Loucy (cell line): ENCODE measurements at regions not wholly inside any gene's neighbourhood (a gene's known extent, or its start where the extent isn't known, plus 50 kb on each side); places are given as distances from the start of the nearest gene placed in this dataset.

Source experiments
- H2AFZ ChIP-seq: fragments of 200-600 bp; sonication (generic); 2 replicates; pipeline ENCODE4 v1.6.0; 2016; ENCODE audit warnings: antibody characterized with exemption, mild to moderate bottlenecking, low read length, moderate library complexity
- H3F3A ChIP-seq: fragments of 200-600 bp; 2 replicates; pipeline ENCODE4 v1.6.0; 2016; ENCODE audit warnings: antibody characterized with exemption, low read depth, mild to moderate bottlenecking
- H3K27me3 ChIP-seq: fragments of 200-600 bp; sonication (generic); 2 replicates; pipeline ENCODE4 v1.6.1; 2014; ENCODE audit warnings: low read length, mild to moderate bottlenecking; ENCODE audit not compliant: insufficient read depth, poor library complexity, severe bottlenecking
- H3K36me3 ChIP-seq: fragments of 200-600 bp; sonication (generic); 2 replicates; pipeline ENCODE4 v1.6.1; 2016; ENCODE audit warnings: low read length; ENCODE audit not compliant: insufficient read depth
- H3K4me1 ChIP-seq: fragments of 200-600 bp; sonication (generic); 2 replicates; pipeline ENCODE4 v1.5.1; 2014; ENCODE audit warnings: low read length, mild to moderate bottlenecking; ENCODE audit not compliant: insufficient read depth, poor library complexity, severe bottlenecking
- H3K4me2 ChIP-seq: fragments of 200-600 bp; sonication (generic); 2 replicates; pipeline ENCODE4 v1.6.0; 2014; ENCODE audit warnings: antibody characterized with exemption, low read length, low read depth, mild to moderate bottlenecking; ENCODE audit not compliant: poor library complexity, severe bottlenecking
- H3K4me3 ChIP-seq: fragments of 200-600 bp; sonication (generic); 2 replicates; pipeline ENCODE4 v1.5.1; 2014; ENCODE audit warnings: low read length, mild to moderate bottlenecking, mixed read lengths; ENCODE audit not compliant: poor library complexity, severe bottlenecking
- H3K79me2 ChIP-seq: fragments of 200-600 bp; sonication (generic); 2 replicates; pipeline ENCODE4 v1.6.1; 2014; ENCODE audit warnings: low read length; ENCODE audit not compliant: insufficient read depth
- H3K9ac ChIP-seq: fragments of 200-600 bp; sonication (generic); 2 replicates; pipeline ENCODE4 v1.6.0; 2014; ENCODE audit warnings: mild to moderate bottlenecking, low read depth, low read length, moderate library complexity; ENCODE audit not compliant: poor library complexity, severe bottlenecking
- H3K9me2 ChIP-seq: fragments of 200-600 bp; sonication (generic); replicated peaks from 2 replicates; pipeline ENCODE4 v1.6.1; 2016; ENCODE audit warnings: low read depth, low read length, mixed read lengths
- H3K9me3 ChIP-seq: fragments of 200-600 bp; sonication (generic); 2 replicates; pipeline ENCODE4 v1.6.1; 2014; ENCODE audit warnings: mild to moderate bottlenecking, antibody characterized with exemption, low read length, low read depth; ENCODE audit not compliant: insufficient read depth
- H4K20me1 ChIP-seq: fragments of 200-600 bp; sonication (generic); 2 replicates; pipeline ENCODE4 v1.6.0; 2014; ENCODE audit warnings: antibody characterized with exemption, low read length, mild to moderate bottlenecking; ENCODE audit not compliant: insufficient read depth, poor library complexity, severe bottlenecking
- EZH2phosphoT487 ChIP-seq: fragments of 200-600 bp; IDR thresholded peaks from 2 replicates; pipeline ENCODE4 v1.6.1; 2018; ENCODE audit warnings: antibody characterized with exemption, mild to moderate bottlenecking, moderate library complexity, borderline replicate concordance
- TF ChIP-seq, protein P1 (sequence below): fragments of 200-600 bp; sonication (generic); conservative IDR thresholded peaks from 2 replicates; pipeline ENCODE4 v1.5.1; 2014; ENCODE audit warnings: mild to moderate bottlenecking, antibody characterized with exemption, low read length

- Histone ChIP-seq H3K4me3 (no peak overlapping the region), H3K27me3 (no peaks in the 10 kb centered on the region), H3K4me2 (no peak overlapping the region), H3K79me2 (no peaks in the 10 kb centered on the region), H3K9me2 (no peaks in the 10 kb centered on the region), H3F3A (no peaks in the 10 kb centered on the region), H3K9ac (no peak overlapping the region), H3K9me3 (no peaks in the 10 kb centered on the region), H2AFZ (no peak overlapping the region), H4K20me1 (no peaks in the 10 kb centered on the region), H3K4me1 (no peaks in the 10 kb centered on the region), H3K36me3 (no peaks in the 10 kb centered on the region)
- TF ChIP-seq, protein P1, sequence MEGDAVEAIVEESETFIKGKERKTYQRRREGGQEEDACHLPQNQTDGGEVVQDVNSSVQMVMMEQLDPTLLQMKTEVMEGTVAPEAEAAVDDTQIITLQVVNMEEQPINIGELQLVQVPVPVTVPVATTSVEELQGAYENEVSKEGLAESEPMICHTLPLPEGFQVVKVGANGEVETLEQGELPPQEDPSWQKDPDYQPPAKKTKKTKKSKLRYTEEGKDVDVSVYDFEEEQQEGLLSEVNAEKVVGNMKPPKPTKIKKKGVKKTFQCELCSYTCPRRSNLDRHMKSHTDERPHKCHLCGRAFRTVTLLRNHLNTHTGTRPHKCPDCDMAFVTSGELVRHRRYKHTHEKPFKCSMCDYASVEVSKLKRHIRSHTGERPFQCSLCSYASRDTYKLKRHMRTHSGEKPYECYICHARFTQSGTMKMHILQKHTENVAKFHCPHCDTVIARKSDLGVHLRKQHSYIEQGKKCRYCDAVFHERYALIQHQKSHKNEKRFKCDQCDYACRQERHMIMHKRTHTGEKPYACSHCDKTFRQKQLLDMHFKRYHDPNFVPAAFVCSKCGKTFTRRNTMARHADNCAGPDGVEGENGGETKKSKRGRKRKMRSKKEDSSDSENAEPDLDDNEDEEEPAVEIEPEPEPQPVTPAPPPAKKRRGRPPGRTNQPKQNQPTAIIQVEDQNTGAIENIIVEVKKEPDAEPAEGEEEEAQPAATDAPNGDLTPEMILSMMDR: no peak
- no peak for TF ChIP-seq EZH2phosphoT487
Measured at GRCh38 chr15:79204886-79205675, 77.4 kb upstream of the ANKRD34C start.

GRCh38 chr15:79198461-79198860, 84.1 kb upstream of the ANKRD34C start:
- Histone ChIP-seq H3K79me2 (no peaks in the 10 kb centered on the region), H4K20me1 (no peaks in the 10 kb centered on the region), H3K4me2 (no peak overlapping the region), H3K27me3 (no peaks in the 10 kb centered on the region), H3K9me2 (no peaks in the 10 kb centered on the region), H3K9me3 (no peaks in the 10 kb centered on the region), H3K4me1 (no peaks in the 10 kb centered on the region), H3K36me3 (no peaks in the 10 kb centered on the region), H3K4me3 (no peak overlapping the region), H3F3A (no peaks in the 10 kb centered on the region), H3K9ac (no peak overlapping the region), H2AFZ (no peak overlapping the region)
- TF ChIP-seq, protein P1: no peak
- TF ChIP-seq EZH2phosphoT487: no peak

GRCh38 chr15:79197285-79197684, 85.2 kb upstream of the ANKRD34C start:
- Histone ChIP-seq H2AFZ (no peak overlapping the region), H3K36me3 (no peaks in the 10 kb centered on the region), H3K9me2 (no peaks in the 10 kb centered on the region), H3K27me3 (no peaks in the 10 kb centered on the region), H4K20me1 (no peaks in the 10 kb centered on the region), H3K9ac (no peak overlapping the region), H3K4me3 (no peak overlapping the region), H3K9me3 (no peaks in the 10 kb centered on the region), H3K79me2 (no peaks in the 10 kb centered on the region), H3K4me2 (no peak overlapping the region), H3F3A (no peaks in the 10 kb centered on the region), H3K4me1 (no peaks in the 10 kb centered on the region)
- TF ChIP-seq, protein P1: no peak
- no peak for TF ChIP-seq EZH2phosphoT487
